Fibroblast of mammary gland (primary cell): ENCODE measurements at regions not wholly inside any gene's neighbourhood (a gene's known extent, or its start where the extent isn't known, plus 50 kb on each side); places are given as distances from the start of the nearest gene placed in this dataset.

Source experiments
- DNase-seq: peaks from one replicate; pipeline ENCODE4 v3.0.0-alpha.2; 2010; ENCODE audit warnings: low read depth
- H3K4me3 ChIP-seq: 2 replicates; pipeline ENCODE4 v1.5.1; 2011; ENCODE audit warnings: low read depth, mild to moderate bottlenecking, low read length, moderate library complexity; ENCODE audit not compliant: control insufficient read depth
- TF ChIP-seq, protein P1 (sequence below): conservative IDR thresholded peaks from 2 replicates; pipeline ENCODE4 v1.5.1; 2011; ENCODE audit warnings: low read depth, low read length, inconsistent platforms; ENCODE audit not compliant: control insufficient read depth, insufficient read depth

DNA sequence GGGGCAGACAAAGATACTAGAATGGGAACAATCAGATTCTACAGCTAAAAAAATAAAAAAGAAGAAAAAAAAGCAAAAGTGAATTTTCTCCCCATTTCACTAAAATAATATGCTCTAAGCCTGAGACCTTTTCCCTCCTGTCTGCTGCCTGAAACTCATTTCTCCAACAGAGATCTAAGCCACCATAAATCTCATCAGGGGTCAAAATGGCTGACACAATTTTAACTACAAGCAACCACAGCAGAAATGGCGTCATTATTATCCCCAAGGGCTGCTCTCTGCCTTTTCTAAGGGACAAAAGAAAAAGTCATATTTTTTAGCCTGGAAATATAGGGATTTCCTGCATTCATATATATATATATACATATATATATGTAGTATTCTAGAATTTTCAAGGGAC lies 183.7 kb upstream of the CAMK1G start:
- no peak for DNase-seq
- H3K4me3 ChIP-seq = no peak overlapping the region
- TF ChIP-seq, protein P1, sequence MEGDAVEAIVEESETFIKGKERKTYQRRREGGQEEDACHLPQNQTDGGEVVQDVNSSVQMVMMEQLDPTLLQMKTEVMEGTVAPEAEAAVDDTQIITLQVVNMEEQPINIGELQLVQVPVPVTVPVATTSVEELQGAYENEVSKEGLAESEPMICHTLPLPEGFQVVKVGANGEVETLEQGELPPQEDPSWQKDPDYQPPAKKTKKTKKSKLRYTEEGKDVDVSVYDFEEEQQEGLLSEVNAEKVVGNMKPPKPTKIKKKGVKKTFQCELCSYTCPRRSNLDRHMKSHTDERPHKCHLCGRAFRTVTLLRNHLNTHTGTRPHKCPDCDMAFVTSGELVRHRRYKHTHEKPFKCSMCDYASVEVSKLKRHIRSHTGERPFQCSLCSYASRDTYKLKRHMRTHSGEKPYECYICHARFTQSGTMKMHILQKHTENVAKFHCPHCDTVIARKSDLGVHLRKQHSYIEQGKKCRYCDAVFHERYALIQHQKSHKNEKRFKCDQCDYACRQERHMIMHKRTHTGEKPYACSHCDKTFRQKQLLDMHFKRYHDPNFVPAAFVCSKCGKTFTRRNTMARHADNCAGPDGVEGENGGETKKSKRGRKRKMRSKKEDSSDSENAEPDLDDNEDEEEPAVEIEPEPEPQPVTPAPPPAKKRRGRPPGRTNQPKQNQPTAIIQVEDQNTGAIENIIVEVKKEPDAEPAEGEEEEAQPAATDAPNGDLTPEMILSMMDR = no peak

DNA sequence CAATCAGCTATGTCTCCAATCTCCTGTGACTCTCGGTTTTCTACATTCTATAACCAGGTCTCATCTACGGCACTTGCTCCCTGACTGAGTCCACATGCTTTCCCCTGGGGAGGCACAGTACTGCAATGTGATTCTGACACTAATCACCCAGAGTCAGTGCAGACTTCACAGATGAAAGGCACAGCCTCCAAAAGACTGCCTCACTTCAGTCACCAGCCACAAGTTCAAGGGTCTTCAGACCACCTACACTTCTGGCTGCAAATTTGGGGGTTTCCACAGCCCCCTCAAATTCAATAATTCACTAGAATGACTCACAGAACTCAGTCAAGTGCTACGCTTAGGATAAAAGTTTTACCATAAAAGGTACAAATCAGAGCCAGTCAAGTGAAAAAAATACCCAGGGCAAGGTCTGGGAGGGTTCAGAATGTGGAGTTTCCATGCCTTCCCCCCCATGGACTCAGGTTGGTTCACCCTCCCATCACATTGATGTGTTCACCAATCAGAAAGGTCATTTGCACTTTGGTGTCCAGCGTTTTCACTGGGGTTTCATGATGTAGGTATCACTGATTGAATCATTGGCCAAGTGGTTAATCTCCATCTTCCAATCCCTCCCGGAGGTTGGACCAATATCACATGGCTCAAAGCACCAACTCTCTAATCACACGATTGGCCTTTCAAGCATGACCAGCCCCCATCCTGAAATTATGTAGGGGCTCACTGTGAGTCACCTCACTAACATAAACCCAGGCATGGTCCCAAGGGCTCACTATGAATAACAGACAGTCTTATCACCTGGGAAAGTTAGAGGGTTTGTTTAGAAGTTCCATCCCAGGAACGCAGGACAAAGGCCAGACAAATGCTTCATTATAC lies 182.9 kb upstream of the CAMK1G start:
- H3K4me3 ChIP-seq = no peak overlapping the region
- DNase-seq = no peak
- TF ChIP-seq, protein P1 = no peak

DNA sequence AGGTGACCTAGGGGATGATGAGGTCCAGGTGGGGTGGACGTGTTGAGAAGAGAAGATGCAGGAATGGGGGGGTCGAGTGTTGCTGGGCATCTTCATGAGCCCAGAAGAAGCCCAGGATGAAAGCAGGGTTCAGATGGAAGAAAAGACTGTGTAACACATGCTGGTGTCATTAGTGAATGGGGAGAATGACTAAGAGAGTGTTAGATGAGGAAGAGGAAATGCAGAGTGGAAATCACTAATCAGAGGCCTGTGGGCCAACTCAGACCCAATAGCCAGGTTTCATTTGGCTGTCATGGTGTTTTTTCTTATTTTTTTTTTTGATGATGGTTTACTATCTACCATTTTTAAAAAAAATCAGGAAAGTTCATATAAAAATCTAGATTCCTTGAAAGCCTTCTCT lies 180.8 kb upstream of the CAMK1G start:
- no peak for DNase-seq
- TF ChIP-seq, protein P1 = no peak
- no peak overlapping the region for H3K4me3 ChIP-seq

DNA sequence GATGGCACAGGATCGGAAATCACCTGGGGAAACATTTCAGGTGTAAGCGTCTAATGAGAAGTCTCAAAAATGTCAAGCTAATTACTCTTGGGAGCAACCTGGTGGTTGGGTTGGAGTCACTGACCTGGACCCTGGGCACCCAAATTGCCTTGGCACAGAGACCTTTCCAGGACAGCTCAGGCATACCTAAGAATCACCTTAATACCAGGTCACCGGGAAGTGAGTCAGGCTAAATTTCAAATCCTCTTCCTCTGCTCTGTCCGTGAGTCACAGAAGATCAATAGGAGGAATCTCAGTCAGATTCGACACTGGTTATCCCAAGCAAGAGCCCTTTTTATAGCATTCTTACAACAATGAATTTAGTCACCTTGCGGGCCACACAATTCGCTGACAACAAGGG lies 179.6 kb upstream of the CAMK1G start:
- DNase-seq = no peak
- H3K4me3 ChIP-seq = no peak overlapping the region
- TF ChIP-seq, protein P1 = no peak

DNA sequence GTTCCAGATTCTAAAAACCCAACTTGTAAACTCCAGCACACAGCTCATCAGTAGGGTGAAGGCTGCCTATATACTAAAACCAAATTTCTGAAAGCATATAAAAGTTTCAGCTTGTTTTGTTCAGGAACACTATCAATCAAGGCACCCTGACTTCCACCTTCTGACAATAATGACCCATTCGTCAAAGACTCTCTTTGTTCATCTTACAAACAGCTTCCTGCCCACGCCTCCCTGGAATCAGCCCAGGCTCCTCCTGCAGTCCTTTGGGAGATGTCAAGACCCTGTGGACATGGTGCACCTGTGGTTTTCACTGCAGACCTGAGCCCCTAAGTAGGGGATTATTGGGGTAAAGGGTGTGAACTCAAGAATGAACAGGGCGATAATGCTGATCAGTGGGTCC lies 178.9 kb upstream of the CAMK1G start:
- TF ChIP-seq, protein P1 = no peak
- no peak for DNase-seq

DNA sequence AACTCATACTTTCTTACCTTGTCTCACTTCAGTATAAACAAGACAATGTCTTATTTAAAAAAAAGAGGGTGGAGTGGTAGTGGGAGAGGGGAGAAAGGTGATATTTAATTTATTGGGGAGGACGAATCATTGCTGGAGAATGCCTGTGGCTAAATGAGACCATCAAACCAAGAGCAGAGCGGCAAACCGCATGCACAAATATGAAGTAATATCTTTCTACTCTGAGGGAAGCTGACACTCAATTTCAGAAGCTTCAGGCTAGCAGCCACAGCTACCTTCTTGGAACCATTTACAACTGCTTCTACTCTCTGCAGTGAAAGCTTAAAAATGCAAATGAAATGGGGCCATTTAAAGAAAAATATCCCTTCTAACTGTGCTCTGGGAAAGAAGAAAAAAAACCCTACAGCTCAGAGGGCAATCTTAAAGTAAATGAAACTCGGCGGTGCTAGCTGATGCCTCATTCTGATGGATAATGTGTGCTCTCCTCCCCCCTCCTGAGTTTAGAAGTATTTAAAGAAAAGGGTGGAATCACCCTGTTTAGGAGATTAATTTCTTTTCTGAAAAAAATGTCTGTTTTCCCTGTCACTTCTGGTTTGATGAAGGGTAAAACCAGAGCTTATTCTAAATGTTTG lies 178.2 kb upstream of the CAMK1G start:
- peak; percentile 57 for DNase-seq
- no peak overlapping the region for H3K4me3 ChIP-seq
- TF ChIP-seq, protein P1 = no peak

More for the DNA sequence above, 178.9 kb upstream of the CAMK1G start:
- H3K4me3 ChIP-seq = no peak overlapping the region
